Midbrain (tissue), 1 donor: ENCODE measurements at regions not wholly inside any gene's neighbourhood (a gene's known extent, or its start where the extent isn't known, plus 50 kb on each side); places are given as distances from the start of the nearest gene placed in this dataset.
"Not testable (repeated sequence)": the region's sequence is repeated elsewhere in the genome, so short reads cannot be mapped to it uniquely, and the experiment has no call there.

ENCODE experiments used
- DNase-seq: peaks from one replicate; lab custom pipeline; 2025; lab: John Stamatoyannopoulos, UW

DNA sequence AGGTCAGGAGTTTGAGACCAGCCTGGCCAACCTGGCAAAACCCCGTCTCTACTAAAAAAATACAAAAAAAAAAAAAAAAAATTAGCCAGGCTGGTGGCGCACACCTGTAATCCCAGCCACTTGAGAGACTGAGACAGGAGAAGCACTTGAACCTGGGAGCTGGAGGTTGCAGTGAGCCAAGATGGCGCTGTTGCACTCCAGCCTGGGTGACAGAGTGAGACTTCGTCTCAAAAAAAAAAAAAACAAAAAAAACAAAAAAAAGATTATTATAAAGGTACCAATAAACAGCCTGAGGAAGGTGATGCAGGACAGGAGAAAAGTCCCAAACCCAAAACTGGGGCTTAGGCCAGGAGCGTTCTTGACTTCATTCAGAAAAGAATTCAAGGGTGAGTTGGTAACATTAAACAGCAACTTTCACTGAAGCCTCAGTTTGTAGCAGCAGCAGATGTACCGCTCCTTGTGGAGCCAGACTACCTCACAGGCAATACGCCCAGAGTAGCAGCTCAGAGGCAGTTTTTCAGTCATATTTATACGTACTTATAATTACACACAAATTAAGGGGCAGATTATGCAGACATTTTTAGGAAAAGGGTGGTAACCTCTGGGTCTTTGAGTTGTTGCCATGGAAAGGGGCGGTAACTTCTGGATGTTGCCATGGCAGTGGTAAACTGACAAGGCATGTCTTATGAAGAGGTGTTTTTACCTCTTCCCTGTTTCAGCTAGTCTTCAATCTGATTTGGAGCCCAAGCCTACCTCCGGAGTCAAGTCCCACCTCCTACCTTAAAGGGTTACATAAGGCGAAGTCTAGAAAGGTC lies 1596.6 kb upstream of the CELF4 start:
- no peak for DNase-seq

DNA sequence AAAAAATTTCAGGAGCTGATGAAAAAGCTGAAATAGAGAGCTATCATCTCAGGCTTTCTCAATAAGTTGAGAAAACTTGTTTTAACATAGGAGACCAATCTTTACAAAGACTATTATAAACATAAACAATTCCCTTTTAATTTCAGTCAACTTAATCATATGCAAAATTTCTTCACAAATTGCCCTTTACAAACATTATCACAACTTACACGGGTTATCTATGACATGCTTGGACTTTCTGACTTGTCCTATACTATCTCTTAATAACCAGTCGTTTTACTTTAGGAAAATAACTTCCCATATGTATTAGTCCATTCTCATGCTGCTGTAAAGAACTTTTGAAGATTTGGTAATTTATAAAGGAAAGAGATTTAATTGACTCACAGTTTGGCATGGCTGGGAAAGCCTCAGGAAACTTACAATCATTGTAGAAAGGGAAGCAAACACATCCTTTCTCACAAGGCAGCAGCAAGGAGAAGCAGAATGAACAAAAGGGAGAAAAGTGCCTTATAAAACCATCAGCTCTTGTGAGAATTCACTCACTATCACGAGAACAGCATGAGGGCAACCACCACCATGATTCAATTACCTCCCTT lies 1583.7 kb upstream of the CELF4 start:
- DNase-seq: no peak

DNA sequence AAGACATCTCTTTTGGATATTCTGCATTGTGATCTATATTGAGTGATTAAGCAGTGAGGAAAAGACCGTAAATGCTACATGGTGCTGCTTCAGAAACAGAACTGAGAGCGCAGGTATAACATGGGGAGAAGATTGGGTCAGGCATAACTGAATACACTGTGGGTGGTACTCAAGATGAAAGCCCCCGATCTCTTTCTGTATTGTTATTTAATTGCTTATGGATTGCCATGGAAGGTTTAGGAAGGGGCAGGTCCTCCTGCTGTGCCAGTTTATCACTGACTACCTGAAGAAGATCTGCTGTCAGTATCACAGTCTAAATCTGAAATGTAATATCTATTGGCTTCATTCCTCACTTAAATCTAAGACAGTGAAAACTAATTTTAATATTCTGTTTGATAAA lies 1568.7 kb upstream of the CELF4 start:
- DNase-seq: no peak

DNA sequence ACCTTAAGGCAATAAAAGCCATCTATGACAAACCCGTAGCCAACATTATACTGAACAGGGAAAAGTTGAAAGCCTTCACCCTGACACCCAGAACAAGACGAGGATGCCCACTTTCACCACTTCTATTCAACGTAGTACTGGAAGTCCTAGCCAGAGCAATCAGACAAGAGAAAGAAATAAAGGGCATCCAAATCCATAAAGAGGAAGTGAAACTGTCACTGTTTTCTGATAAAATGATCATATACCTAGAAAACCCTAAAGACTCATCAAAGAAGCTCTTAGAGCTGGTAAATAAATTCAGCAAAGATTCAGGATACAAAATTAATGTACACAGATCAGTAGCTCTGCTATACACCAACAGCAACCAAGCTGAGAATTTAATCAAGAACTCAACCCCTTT lies 1561.9 kb upstream of the CELF4 start:
- not testable (repeated sequence) for DNase-seq

- DNase-seq: no peak
These were observed 1548.2 kb upstream of the CELF4 start for GRCh38 chr18:39113790-39114189.

GRCh38 chr18:39105104-39105503 lies 1539.5 kb upstream of the CELF4 start:
- no peak for DNase-seq

GRCh38 chr18:39072970-39073369 lies 1507.4 kb upstream of the CELF4 start:
- DNase-seq: no peak

DNA sequence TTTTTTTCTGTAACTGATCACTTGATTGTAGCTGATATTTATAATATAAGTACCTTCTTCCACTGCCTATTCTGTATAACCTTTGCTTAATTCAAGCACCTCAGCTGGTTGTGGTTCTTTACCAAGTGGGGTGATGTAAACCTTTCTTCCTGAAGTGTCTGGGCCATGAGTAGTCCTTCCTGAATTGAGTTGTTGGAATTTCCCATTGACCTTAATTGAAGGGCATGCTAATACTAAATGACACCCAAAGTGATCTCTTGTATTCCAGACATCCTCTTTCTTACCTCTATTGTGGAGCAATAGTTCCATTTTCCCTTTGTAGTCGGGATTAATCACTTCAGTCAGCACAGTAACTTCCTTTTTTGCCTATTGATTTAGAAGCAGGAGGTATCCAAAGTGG lies 1496.8 kb upstream of the CELF4 start:
- DNase-seq: no peak

DNA sequence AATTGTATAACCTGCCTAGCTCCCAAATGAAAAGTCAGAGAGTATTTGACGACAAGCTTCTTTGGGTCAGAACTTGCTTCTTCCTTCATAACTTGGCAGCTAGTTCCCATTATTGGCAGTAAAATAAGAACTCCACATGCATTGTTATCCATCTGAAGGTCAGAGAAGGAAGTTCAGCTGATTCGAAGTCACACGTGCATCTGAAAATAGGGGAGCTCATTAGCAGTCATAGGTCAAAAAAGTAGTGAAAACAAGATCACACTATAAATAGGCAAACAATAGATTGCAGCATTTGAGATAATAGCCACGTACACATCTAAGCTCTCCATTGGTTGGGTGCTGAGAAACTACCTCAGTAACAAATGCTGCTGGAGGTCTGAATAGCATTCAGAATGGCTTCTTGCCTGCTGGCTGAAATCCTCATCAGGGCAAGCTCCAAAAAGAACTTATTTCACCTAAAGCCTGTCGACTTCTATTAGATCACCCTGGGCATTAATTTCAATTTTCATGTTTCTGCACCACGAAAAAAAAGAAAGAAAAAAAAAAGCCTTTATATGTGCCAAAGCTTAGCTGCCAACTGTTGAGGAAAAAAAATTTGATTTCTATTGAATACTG lies 1492.9 kb upstream of the CELF4 start:
- DNase-seq: no peak

- no peak for DNase-seq
These were observed 1491.9 kb upstream of the CELF4 start for GRCh38 chr18:39057423-39058064.

DNA sequence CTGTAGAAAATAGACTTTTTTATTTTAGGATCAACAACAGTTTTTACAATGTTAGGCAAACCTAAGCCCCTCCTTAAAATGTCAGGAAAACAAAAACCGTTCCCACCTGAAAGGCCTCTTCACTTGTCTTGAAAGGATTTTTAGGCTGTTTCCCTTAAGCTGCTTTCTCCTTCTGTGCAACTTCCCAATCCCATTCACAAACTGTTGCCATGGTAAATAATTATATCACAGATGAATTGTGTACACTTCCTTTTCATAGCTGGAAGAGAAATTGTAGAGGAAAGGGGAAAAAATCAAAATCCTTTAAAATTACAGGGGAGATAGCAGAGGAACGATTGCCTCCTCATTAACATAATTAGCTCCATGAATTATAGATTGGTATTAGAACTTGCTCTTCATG lies 1488.0 kb upstream of the CELF4 start:
- DNase-seq: no peak

GRCh38 chr18:39051013-39051412 lies 1485.4 kb upstream of the CELF4 start:
- DNase-seq: no peak

- DNase-seq: no peak
These were observed 1474.2 kb upstream of the CELF4 start for GRCh38 chr18:39039813-39040212.

DNA sequence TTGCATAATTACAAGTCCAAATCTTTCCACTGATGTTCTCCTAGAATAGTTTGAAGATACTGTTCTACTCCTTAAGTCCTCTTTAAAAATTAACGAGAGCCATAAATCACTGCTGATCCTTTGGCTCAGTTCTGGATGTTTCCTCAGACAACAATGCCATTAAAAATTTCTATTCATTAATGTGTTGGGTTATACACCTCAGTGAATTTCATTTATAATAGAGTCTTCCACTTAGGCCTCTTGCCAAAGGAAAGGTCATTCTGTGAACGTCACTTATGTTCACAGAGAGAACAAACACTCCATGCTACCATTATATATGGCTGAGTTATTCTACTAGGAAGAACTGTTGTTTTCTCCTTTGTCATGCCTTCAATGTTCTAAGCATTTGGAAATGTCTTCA lies 1472.3 kb upstream of the CELF4 start:
- no peak for DNase-seq

GRCh38 chr18:39033312-39033711 lies 1467.7 kb upstream of the CELF4 start:
- DNase-seq: no peak

- no peak for DNase-seq
These were observed 1466.0 kb upstream of the CELF4 start for GRCh38 chr18:39031647-39032046.

DNA sequence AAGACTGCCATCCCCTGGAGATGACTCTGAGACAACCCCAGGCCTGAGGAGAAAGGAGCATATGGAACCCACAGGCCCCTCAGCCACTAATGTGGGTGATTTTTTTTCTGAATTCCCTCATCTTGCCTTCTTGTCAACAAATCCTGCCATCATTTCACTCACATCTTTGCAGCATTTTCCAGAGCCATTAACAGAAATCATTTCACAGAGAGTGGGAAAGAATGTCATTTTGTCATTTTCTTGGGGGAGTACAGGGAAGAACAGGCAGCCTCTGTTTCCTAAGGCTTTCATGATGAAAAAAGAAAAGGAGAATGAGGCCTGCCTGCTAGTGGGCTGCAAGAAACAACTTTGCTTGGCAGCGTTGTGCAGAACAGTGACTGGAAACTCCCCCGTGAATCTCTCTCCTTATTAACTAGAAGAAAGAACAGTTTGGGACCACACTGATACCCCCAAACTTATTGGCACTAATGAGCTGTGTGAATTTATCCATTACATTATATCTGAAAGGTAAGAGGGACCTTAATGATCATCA lies 1464.6 kb upstream of the CELF4 start:
- no peak for DNase-seq

GRCh38 chr18:39025531-39025930 lies 1459.9 kb upstream of the CELF4 start:
- DNase-seq: no peak

- DNase-seq: no peak
These were observed 1454.4 kb upstream of the CELF4 start for GRCh38 chr18:39019989-39020388.

DNA sequence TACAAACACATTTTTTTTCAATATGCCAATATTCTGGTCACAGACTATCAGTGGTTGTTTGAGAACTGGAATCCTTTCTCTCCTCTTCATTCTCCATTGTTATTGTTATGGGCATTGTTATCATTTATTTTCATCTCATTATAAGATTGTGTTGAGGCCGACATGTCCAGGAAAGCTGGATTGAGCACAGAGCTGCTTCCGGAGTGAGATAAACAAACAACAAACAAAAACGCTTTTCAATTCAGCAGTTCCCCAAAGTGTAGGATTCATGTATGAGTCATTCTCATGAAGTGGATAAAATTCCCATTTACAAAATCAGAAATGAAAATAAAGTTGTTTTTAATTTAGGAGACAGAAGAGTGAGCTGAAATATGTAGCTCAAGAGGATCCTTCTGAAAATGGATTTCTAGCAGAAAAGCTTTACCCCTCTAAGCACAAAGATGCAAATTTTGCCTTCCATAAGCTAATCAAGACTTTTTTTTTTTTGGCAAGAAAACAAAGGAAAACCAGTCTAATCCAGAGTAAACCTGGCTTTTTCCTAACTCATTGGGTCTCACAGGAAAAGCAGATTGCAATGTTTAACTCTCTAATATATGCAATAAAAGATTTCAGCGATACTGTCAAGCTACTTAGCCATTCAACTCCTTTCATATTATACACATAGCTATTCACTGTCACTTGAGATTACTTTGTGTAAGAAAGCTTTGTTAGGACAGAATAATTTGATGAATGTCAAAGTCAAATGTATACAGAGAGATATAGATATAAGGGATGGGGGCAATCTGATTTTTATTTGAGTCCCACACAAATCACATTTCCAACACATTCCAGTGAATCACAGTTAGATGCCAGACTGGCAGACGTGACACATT lies 1441.7 kb upstream of the CELF4 start:
- DNase-seq: no peak

- DNase-seq: no peak
These were observed 1430.5 kb upstream of the CELF4 start for GRCh38 chr18:38996056-38996455.

DNA sequence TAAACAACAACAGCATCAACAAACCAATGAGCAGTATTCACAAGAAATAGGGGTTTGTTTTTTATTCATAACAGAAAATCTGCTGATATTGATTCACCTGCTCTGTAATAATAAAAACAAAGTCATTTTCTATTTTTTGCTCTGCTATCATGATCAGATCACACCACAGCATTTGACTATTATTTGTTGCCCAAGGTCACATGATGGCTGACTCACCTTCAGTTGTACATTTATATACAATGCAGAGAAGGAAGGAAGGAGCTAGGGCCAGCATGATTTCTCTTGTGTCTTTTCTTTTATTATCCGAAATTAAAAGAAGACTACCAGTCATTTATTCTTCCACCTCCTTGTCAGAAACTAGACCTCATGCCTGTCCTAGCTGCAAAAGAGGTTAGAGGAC lies 1427.7 kb upstream of the CELF4 start:
- DNase-seq: no peak
